SK-N-SH (cell line): ENCODE measurements at regions not wholly inside any gene's neighbourhood (a gene's known extent, or its start where the extent isn't known, plus 50 kb on each side); places are given as distances from the start of the nearest gene placed in this dataset.

Experiments used
- CTCF ChIA-PET: fragments of 300-600, 350-600 bp; formaldehyde crosslinking; extraction: SDS; loops from one replicate; lab custom pipeline; 2021; lab: Yijun Ruan, JAX
- POLR2A ChIA-PET: fragments of 350-600 bp; sonication (Branson Sonifier 250); formaldehyde crosslinking; extraction: SDS; loops from one replicate; lab custom pipeline; 2020; ENCODE audit warnings: antibody characterized with exemption, inconsistent platforms; lab: Yijun Ruan, JAX
- DNase-seq: peaks from one replicate; pipeline ENCODE4 v3.0.0; 2012
- H2AFZ ChIP-seq: fragments of 200-600 bp; sonication (generic); 2 replicates; pipeline ENCODE4 v1.8.1; 2016; ENCODE audit warnings: antibody characterized with exemption, mild to moderate bottlenecking, low read depth
- H3F3A ChIP-seq: fragments of 200-600 bp; sonication (generic); replicated peaks from 2 replicates; pipeline ENCODE3; 2016; ENCODE audit warnings: antibody characterized with exemption, mild to moderate bottlenecking; ENCODE audit not compliant: insufficient read depth
- H3K27ac ChIP-seq, 2 experiments: fragments of 200-500 bp in 1 of 2; fragments of 200-600 bp in 1 of 2; sonication (Bioruptor generic) in 1 of 2; sonication (generic), shearing (Covaris generic) in 1 of 2; 2 replicates each; pipeline versions ENCODE4 v1.5.1 to v1.6.1; 2014 to 2016; ENCODE audit warnings: low read depth in 2 of 2, inconsistent platforms in 1 of 2, low read length in 1 of 2, mild to moderate bottlenecking in 1 of 2, mixed read lengths in 1 of 2
- H3K27me3 ChIP-seq: fragments of 200-600 bp; sonication (generic), shearing (Covaris generic); 2 replicates; pipeline ENCODE4 v1.6.1; 2016; ENCODE audit warnings: mixed run types; ENCODE audit not compliant: insufficient read depth
- H3K36me3 ChIP-seq, 2 experiments: fragments of 200-500 bp in 1 of 2; fragments of 200-600 bp in 1 of 2; sonication (Bioruptor generic) in 1 of 2; sonication (generic) in 1 of 2; replicated peaks in 1 of 2; 2 replicates each; pipeline versions ENCODE3 to v1.5.1; 2014 to 2016; ENCODE audit warnings: low read length in 1 of 2, mild to moderate bottlenecking in 1 of 2; ENCODE audit not compliant: insufficient read depth in 2 of 2, control insufficient read depth in 1 of 2
- H3K4me1 ChIP-seq, 2 experiments: fragments of 200-500 bp in 1 of 2; fragments of 200-600 bp in 1 of 2; sonication (Bioruptor generic) in 1 of 2; sonication (generic), shearing (Covaris generic) in 1 of 2; 2 replicates each; pipeline versions ENCODE4 v1.5.1 to v1.6.1; 2014 to 2016; ENCODE audit warnings: low read depth in 1 of 2, low read length in 1 of 2, mixed run types in 1 of 2; ENCODE audit not compliant: insufficient read depth in 2 of 2, control insufficient read depth in 1 of 2
- H3K4me2 ChIP-seq: fragments of 200-600 bp; sonication (generic), shearing (Covaris generic); 2 replicates; pipeline ENCODE4 v1.6.1; 2017; ENCODE audit warnings: mixed run types
- H3K4me3 ChIP-seq, 2 experiments: fragments of 200-500 bp in 1 of 2; fragments of 200-600 bp in 1 of 2; sonication (Bioruptor generic) in 1 of 2; sonication (generic), shearing (Covaris generic) in 1 of 2; 2 replicates each; pipeline versions ENCODE4 v1.5.1 to v1.8.1; 2014 to 2016; ENCODE audit warnings: low read depth in 2 of 2, inconsistent platforms in 1 of 2, low read length in 1 of 2, mild to moderate bottlenecking in 1 of 2, mixed read lengths in 1 of 2, moderate library complexity in 1 of 2
- H3K79me2 ChIP-seq: fragments of 200-600 bp; sonication (generic); 2 replicates; pipeline ENCODE4 v1.8.1; 2017; ENCODE audit warnings: mild to moderate bottlenecking; ENCODE audit not compliant: insufficient read depth
- H3K9ac ChIP-seq: fragments of 200-600 bp; sonication (generic); 2 replicates; pipeline ENCODE4 v1.6.1; 2017; ENCODE audit warnings: mixed run types
- H3K9me2 ChIP-seq: fragments of 200-600 bp; sonication (generic); 2 replicates; pipeline ENCODE4 v1.6.1; 2017; ENCODE audit warnings: mixed run types
- H3K9me3 ChIP-seq: fragments of 200-600 bp; sonication (generic); 2 replicates; pipeline ENCODE4 v1.6.1; 2017; ENCODE audit warnings: mixed run types, mild to moderate bottlenecking, moderate library complexity
- H4K20me1 ChIP-seq: fragments of 200-600 bp; sonication (generic); 2 replicates; pipeline ENCODE4 v1.6.1; 2017; ENCODE audit warnings: mild to moderate bottlenecking, mixed run types; ENCODE audit not compliant: insufficient read depth
- CHD2 ChIP-seq: fragments of 150-350 bp; IDR thresholded peaks from 2 replicates; pipeline ENCODE4 v1.6.1; 2018; ENCODE audit warnings: low read length; ENCODE audit not compliant: partially characterized antibody
- ELF1 ChIP-seq: IDR thresholded peaks from 2 replicates; pipeline ENCODE4 v1.4.0; 2012
- POLR2AphosphoS5 ChIP-seq: IDR thresholded peaks from 2 replicates; pipeline ENCODE4 v1.6.1; 2012; ENCODE audit warnings: low read depth, low read length
- RAD21 ChIP-seq: IDR thresholded peaks from 2 replicates; pipeline ENCODE4 v1.6.1; 2012; ENCODE audit warnings: mild to moderate bottlenecking, low read length
- RFX5 ChIP-seq: IDR thresholded peaks from 2 replicates; pipeline ENCODE4 v1.6.1; 2012; ENCODE audit warnings: mild to moderate bottlenecking, improper control_type of control experiment, low read length
- RXRA ChIP-seq: IDR thresholded peaks from 2 replicates; pipeline ENCODE4 v1.4.0; 2012; ENCODE audit warnings: low read depth, mild to moderate bottlenecking, borderline replicate concordance
- SMC3 ChIP-seq: IDR thresholded peaks from 2 replicates; pipeline ENCODE4 v1.6.1; 2012; ENCODE audit warnings: low read depth, low read length, improper control_type of control experiment
- WGBS: methylation state at CpG from one replicate; pipeline ENCODE4 v1.1.6; 2017; ENCODE audit warnings: low lambda C conversion rate; 5-methylcytosine and 5-hydroxymethylcytosine counted together

DNA sequence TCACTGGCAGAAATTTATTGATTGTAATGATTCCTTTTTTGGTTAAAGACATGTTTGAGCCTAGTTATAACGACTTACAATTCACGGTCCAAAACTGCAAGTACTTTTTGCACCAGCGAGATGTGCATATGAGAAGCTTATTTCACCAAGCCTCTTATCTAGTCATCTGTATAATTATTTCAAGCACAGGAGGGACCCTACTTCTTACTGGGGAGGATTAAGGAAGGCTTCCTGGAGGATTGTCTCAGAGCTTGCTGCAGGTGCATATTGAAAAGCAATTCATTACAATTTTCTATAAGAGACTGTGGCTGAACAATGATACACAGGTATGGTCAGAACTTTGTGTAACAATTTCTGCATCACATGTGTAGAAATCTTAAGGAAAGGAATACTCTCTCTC, 152.9 kb downstream of the CAND1 start:
- ChIA-PET CTCF (no interaction called here), POLR2A (no interaction called here)
- Histone ChIP-seq H3K79me2 (no peaks in the 10 kb centered on the region), H3K9ac (no peak overlapping the region), H2AFZ (no peak overlapping the region), H3K27me3 (no peaks in the 10 kb centered on the region), H3K4me1 (peaks cover 9 to 15% of the 10 kb centered on the region in 2 experiments; a peak in 3 of 4 replicates), H4K20me1 (no peaks in the 10 kb centered on the region), H3F3A (peaks cover 8% of the 10 kb centered on the region), H3K36me3 (no peaks in the 10 kb centered on the region), H3K4me3 (no peak overlapping the region), H3K27ac (no peak overlapping the region), H3K9me2 (no peaks in the 10 kb centered on the region), H3K9me3 (no peaks in the 10 kb centered on the region), H3K4me2 (no peak overlapping the region)
- DNase-seq = no peak
- TF ChIP-seq ELF1 (no peak), CHD2 (no peak), POLR2AphosphoS5 (no peak)
- WGBS = 83% methylated on average over 3 of the region's 3 CpGs

DNA sequence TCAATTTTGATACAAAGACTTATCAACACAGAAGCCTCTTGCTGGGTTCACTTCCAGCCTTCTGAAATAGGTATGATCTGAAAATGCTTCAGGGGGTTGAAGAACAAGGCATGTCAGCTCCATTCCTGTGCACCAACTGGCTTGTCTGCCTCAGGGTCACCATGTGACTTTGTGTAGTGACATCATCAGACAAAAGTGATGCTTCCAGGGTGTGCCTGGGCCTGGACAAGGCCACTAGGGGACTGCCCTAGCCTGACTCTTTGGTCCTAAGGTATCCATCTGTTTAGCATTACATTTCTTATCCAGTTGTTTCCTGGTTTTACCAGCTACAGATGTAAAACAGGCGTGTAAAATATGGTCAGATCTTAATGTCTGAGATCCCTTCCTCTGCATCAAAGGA, 155.6 kb downstream of the CAND1 start:
- Histone ChIP-seq H3K27ac (no peak overlapping the region), H3K4me3 (no peak overlapping the region), H3F3A (peaks cover 8% of the 10 kb centered on the region), H3K4me2 (no peak overlapping the region), H3K9me2 (no peaks in the 10 kb centered on the region), H3K79me2 (no peaks in the 10 kb centered on the region), H3K9ac (no peak overlapping the region), H4K20me1 (no peaks in the 10 kb centered on the region), H3K9me3 (no peaks in the 10 kb centered on the region), H2AFZ (no peak overlapping the region), H3K36me3 (no peaks in the 10 kb centered on the region), H3K27me3 (no peaks in the 10 kb centered on the region), H3K4me1 (peaks cover 11 to 15% of the 10 kb centered on the region in 2 experiments; a peak in 3 of 4 replicates)
- DNase-seq = peak; percentile 17
- ChIA-PET CTCF (interaction anchor here (1.9 to 3.0 kb wide), 3 partner anchors 11 to 18 kb away, joined by 5 to 9 read pairs (median 6); no protein-coding TSS in a partner anchor), POLR2A (no interaction called here)
- WGBS = 86% methylated on average over 1 of the region's 1 CpG
- TF ChIP-seq RXRA (no peak), RAD21 (peak; percentile 21; the same call in 1 of the 2 replicates)

DNA sequence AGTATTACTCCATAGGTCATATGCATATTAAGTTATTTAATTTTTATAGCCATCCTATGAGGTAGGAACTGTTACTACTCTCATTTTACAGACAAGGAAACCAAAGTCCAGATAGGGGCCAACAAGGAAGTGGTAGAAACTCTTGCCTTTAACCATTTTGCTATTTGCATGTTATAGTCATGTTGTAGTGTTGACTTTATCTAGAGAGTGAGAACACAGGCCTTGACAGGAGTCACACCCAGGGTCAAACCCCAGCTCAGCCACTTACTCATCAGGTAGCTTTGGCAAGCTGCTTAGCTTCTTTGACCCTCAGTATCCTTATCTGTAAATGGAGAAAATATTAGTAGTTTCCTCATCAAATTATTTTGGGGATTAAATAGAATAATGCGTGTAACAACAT, 156.2 kb downstream of the CAND1 start:
- no peak overlapping the region for H3K27ac ChIP-seq
- POLR2A ChIA-PET = no interaction called here
- no peak overlapping the region for H3K4me3 ChIP-seq
- H3K9me3 ChIP-seq = no peaks in the 10 kb centered on the region
- no peak overlapping the region for H3K4me2 ChIP-seq
- H3K9ac ChIP-seq = no peak overlapping the region
- H3K36me3 ChIP-seq = no peaks in the 10 kb centered on the region
- H3K4me1 ChIP-seq = peaks cover 11 to 13% of the 10 kb centered on the region in 2 experiments; a peak in 3 of 4 replicates
- H2AFZ ChIP-seq = no peak overlapping the region
- H3K27me3 ChIP-seq = no peaks in the 10 kb centered on the region
- no peaks in the 10 kb centered on the region for H3K9me2 ChIP-seq
- DNase-seq = no peak
- CTCF ChIA-PET = interaction anchor here (1.0 to 3.0 kb wide), 6 partner anchors 11 to 223 kb away, joined by 3 to 9 read pairs (median 5); partner anchors contain the start of gene DYRK2
- H3K79me2 ChIP-seq = no peaks in the 10 kb centered on the region
- peaks cover 8% of the 10 kb centered on the region for H3F3A ChIP-seq
- H4K20me1 ChIP-seq = no peaks in the 10 kb centered on the region
- TF ChIP-seq SMC3 (no peak), RFX5 (no peak), ELF1 (no peak)
- WGBS = 97% methylated on average over 1 of the region's 1 CpG
